GM04504 (cell line): ENCODE measurements at regions not wholly inside any gene's neighbourhood (a gene's known extent, or its start where the extent isn't known, plus 50 kb on each side); places are given as distances from the start of the nearest gene placed in this dataset.

Source experiments
- DNase-seq: peaks from one replicate; pipeline ENCODE4 v3.0.0-alpha.2; 2012; ENCODE audit warnings: low read depth

DNA sequence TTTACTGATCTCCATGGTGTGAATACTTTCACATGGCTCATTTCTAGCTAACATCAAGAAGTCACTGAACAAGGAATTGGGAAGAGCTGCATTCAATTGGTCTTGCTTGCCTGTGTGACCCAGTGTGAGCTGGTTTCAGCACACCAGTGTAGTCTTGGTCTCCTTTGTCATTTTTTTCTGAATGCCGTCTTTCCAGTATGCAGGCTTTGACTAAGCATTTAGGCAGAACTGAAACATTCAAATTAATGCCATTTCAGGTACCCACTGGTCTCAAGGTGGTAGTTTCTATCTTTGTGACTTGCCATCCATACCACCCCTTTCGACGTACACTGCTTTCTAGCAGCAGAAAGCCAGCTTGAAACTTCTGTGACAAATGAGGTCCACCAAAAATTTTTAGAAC is 550.5 kb upstream of the BOD1L1 start:
- DNase-seq: no peak

DNA sequence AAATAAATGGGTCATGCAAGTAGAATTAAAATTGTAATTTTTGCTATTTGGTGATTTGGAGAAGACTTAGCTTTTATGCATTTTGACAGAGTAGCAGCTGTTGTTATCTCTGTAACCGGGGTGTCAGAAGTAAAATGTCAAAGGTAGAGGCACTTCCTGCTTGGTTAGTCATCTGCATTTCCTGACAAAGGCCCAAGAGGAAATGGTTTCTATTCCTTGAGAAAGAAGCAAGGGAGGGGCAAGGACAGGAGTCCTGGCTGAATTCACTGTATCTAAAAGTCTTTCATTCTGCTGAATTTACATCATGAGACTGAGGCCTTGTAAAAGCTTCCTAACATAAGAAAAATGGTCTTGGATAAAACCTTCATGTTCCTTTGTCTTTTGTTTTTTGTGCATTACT is 550.9 kb upstream of the BOD1L1 start:
- no peak for DNase-seq

DNA sequence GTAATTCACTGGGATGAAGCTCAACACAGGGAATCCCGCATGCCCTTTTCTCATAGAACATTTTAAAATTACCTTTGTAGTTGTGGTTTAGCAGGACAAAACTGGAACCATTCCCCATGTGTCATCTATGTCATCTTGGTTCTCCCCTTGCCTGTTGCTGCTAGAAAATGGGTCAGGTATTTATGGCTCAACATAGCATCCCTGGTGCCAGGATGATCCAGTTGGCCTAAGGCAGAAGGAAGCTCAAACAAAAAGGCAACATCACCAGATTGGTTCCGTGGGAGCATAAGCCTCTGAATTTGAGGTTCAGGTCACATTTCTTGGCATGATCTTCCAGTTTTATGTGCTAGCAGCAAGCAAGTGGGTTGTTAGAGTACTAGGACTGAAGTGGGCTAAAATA is 552.6 kb upstream of the BOD1L1 start:
- DNase-seq: no peak

DNA sequence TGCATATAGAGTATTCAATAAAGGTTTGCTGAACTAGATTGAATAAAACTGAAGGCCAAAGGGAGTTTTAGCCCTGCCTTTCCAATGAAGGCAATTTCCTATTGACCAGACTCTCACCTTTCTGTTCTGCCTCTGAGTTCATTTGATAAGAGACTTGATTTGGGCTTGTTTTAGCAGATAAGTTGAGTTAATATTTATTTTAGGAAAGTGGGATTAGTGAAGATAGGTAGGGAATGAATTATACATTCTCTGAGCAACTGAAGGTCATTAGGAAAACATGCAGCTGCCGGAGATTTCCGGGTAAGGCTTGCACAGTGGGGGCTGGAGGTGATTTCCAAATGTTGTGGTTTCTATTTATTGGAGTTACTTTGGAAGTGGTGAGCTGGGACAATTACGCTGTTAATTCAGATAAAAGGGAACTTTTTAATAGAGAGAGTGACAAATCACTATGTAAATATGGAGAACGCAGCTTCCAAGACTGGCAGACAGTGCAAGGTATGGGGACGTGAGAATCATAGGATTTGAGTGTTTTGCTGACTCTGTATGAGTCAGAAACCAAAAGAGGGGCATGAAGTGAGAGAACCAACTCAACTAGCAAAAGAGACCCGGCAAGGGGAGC is 553.6 kb upstream of the BOD1L1 start:
- no peak for DNase-seq

DNA sequence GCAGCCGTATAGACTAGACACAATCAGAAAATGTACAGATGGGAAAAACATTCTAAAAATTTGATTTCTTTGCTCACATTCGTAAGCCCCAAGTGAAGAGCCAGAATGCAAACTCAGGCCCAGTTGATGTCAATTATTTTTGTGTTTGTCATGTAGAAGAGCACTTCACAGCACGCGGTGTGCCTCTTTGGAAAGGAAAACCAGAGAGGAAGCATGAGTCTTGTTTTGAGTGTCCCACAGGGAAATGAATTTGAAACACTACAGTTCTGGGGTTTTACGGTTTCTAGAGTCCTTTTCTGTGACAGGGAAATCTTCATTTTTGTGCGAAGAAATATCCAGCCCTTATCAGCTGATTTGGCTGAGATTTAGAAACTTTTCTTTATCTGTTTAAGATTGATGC is 554.6 kb upstream of the BOD1L1 start:
- no peak for DNase-seq

DNA sequence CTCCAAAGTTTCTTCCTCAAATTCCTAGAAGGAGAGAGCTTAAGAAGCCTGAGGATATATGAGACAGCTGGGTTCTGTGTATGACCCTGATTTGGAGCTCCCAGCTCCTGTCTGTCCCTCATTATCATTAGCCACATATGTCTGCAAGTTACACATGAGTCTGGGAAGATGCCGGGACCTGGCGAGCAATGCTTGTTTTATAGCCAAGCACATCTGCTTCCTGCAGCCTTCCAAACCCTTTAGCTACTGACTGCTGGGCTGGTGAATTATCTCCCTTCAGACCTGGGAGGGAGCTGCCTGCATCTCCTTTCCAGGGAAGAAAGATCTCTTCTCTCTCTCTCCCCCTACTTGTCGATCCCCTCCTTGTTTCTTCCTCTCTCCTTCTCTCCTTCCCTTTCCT is 556.7 kb upstream of the BOD1L1 start:
- DNase-seq: peak; percentile 68

DNA sequence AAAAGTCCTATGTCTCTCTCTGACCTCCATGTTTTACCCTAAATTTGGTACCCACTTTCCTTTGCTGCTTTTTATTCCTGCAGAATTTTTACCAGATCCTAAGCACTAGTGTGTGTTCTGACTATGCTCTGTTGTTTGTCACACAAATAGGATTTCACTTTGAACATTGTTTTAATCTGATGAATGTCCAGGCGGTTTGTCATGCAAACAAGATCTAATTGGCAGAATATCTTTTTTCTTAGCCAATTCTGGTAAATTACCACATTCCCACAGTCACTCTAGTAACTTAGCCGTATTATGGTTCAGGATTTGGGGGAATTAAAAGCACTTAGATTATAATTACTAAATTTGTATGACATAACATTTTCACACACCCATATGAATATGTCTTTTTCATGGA is 557.2 kb upstream of the BOD1L1 start:
- DNase-seq: no peak

DNA sequence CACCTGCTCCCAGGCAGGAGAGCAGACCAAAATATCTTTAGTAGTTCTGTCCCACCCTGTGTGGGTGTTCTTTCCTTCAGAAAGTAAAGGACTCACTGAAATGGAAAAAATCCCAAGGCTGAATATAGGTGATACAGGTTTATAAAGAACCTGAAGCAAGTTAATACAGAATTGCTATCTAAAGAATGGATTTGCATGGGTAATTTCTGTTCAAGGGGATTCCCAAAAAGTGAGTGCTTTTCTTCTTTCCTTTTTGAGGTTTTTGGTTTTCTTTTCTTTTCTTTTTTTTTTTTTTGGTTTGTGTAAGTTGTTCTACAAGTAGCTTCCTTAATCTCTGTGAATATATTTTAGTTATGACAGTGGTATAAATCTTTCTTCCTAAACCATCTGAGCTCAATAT is 560.7 kb upstream of the BOD1L1 start:
- no peak for DNase-seq

DNA sequence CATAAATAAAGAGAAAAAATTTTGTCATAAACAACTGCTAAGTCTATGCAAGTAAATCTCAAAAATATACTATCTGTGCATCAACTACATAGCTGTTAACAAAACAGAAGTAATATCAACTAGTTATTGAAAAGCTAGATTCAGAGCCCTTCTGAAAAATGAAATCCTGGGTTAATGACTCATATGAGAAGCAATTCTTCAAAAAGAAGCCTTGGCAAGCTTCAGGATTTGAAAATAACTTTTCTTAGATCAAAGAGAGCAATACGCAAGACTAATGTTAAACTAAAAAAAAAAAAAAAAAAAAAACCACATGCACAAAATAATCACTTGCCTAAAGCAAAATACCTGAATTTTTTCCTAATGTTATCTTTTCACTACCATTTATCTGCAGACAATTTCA is 566.1 kb upstream of the BOD1L1 start:
- no peak for DNase-seq

DNA sequence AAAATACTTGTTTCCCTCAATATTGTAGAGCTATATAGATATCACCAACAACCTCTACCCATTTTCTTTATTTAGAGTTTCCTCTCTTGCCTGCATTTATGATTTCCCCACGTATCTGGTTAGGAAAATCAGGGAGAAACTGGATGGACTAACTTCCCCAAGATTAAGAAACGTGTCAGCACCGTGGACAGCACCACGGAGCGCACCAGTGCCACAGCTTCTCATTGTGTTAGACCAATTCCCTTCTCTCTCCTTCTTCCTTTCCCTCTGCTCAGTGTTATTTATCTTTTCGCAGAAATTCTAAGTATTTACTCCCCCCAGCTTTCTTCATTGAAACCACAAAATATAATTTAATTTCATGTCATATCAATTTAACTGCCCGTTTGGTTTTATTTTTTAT is 568.6 kb upstream of the BOD1L1 start:
- DNase-seq: peak; percentile 40

DNA sequence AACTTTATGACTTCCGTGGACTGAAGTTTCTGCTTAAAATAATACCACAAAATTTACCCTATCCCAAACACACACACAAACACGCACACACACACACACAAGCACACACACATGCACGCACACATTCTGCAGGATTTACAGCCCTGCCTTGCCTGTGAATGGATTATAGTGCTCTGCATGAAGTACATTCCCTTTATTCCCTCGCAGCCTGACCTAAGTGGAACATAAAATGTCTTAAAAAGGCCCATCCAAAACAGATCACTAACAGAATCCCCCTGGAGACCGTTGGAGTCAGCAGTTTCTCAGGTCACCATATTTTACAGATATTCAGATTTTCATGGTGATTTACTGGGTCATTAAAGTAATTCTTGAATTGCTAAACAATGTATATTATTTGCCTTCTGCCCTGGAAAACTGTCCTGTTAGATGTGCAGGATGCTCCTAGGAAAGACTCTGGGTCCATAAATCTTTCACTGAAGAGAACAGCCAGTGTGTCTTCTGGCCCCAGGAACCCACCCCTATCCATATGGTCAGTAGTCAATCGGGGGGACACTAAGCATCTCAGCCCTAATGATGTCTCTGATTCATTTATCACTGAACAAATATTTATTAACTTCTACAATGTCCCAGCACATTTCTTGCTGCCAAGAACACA is 587.7 kb upstream of the BOD1L1 start:
- DNase-seq: no peak

DNA sequence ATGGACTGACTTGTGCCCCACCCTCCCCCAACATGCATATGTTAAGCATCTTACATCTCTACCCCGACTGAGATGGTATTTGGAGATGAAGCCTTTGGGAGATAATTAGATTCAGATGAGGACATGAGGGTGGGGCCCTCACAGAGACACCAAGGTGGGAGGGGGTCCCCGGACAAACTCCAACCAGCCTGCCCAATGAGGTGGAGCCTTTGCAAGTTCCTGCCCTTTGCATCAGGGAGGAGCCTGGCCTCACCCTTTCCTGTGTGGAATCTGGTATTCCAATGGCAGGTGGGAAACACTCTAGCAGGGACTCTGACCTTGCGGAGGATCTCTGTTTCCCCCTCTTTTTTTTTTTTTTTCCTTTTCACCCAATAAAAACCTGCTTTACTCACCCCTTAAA is 589.9 kb upstream of the BOD1L1 start:
- no peak for DNase-seq

DNA sequence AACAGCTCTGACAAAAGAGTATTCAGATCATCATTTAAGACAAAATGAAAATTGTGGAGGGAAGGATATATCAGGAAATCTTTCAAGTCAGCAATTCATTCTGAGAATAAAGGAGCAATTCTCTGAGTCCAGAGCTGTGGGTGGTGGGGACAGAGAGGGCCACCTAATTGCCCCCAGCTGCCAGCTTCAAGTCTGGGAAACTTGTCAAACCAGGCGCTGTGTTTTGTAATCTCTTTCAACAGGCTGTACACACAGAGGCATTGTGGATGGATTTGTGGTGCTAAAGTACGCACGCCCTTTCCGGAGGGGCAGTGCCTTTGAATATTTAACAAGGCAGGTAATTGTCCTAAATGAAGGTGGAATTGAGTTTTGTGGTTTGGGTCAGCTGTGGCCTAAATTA is 591.1 kb upstream of the BOD1L1 start:
- DNase-seq: no peak

DNA sequence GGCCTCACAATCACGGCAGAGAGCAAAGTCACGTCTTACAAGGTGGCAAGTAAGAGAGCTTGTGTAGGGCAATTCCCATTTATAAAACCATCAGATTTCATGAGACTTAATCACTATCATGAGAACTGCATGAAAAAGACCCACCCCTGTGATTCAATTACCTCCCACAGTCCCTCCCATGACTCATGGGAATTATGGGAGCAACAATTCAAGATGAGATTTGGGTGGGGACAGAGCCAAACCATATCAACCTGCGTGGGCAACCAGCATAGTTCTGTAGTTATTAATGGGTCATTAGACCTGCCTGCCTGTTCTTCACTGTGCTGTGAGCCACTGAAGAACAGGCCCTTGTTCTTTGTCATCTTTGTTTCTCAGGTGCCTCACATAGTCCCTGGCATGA is 593.7 kb upstream of the BOD1L1 start:
- no peak for DNase-seq

DNA sequence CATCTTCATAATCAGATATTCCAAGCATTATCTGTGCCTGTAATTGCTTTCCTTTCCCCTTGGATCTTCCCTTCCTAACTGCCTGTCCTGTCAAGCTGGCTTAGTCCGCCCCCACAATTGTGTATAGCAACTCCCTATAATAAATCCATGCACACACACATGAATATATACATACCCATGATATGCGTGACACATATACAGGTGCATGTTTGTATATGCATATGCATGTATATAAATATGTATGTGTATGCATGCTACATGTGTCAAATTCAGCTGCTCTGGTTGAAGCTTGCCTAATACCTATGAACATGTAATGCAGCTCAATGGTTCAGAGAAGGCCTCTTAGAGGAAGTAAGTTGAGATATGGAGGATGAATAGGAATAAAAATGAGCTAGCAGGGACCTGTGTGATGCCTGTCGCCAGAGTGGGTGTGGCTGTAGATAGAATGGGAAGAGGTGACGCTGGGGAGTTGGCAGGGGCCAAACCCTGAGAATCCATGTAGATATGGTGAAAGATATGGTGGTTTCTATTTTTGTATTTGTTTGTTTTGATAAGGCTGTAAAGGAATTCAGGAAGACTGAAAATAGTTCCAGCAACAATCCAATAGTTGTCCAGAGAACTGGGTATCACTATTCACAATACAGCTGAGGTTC is 595.0 kb upstream of the BOD1L1 start:
- no peak for DNase-seq

DNA sequence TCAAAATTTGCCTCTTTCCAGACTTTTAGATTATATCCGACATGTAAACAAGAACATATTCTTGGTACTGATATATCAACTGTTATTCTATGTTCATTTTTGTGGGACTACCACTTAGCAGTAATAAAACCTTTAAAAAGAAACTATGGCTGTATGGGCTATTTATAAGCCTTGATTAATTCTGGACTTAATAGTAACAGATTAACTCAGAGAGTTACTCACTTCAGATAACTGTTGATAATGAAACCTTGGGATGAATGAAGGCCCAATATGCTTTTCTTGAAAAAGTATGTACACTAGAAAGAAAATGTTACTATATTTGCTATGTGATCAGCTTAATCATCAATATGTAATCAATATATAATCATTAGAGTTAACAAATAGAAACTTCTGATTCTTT is 595.9 kb upstream of the BOD1L1 start:
- DNase-seq: no peak

DNA sequence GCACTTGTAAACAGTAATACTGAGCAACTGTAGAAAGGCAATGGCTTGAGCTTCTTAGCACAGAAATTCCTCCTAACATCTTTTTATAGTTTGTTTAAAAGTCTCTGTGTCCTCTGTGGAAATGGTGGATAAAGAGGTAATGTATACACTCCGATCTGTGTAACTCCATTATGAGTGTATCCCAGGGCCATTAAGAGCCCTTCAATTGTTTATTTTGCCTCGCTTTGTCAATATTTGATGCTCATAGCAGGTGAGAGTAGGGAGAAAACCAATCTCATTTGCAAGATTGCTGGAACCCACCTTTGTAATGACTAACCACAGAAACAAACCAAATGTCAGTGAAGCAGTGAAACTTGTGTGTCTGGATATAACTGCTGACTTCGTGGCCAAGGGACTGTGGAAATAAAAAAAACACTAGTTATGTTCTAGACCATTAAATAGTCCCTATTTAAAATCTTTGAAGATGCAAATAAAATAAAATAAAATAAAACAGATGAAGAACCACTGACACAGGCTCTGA is 598.2 kb upstream of the BOD1L1 start:
- no peak for DNase-seq

DNA sequence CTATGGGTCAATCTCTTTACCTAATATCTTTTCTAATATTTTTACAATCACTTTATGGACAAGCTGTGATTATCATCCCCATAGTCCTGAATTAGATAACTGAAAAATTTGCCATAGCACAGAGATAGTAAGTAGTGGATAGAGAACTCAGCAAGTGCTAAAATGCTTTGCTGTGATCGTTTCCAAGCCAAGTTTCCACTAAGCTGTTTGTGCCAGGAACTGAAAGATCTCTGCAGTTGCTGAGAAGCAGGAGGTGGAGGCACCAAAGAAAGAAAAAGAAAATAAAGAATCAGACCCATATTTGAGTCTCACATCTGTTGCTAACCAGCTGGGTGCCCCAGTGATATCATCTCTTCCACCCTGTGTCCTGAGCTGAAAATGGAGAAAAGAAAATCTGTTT is 605.6 kb upstream of the BOD1L1 start:
- no peak for DNase-seq

DNA sequence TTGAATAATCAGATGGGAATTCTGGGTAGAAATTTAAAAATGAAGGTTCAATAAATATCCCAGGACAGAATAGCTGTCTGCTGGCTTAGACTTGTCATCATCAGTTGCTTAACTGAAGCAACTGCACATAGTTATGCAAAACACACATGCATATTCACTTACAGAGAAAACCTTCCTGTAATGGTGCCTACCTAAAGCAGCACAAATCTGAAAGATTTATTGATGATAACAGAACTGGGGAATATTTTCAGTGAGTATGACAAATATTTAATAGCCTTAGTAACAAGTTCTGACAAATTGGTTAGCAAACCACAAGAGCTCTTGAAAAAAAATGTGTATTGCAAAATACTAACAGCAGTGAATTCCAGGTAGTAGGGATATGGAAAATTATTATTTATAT is 606.8 kb upstream of the BOD1L1 start:
- no peak for DNase-seq

DNA sequence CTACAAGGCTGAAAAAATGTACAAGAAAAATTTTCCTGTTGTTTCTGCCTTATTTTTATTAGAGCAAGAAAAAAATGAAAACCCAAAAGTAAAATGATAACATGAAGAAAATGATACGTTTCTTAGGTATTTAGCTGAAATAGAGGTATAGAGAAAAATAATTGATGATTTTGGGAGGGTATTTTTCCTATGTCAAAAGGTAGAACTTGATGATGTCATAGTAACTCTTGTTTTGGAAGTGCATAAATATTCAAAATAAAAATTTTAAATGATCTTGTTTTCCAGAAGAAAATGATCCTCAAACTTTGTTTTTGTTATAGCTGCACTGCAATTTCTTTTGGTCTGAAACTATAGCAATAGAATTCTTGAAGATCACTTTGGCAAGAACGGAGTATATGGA is 608.8 kb upstream of the BOD1L1 start:
- no peak for DNase-seq

DNA sequence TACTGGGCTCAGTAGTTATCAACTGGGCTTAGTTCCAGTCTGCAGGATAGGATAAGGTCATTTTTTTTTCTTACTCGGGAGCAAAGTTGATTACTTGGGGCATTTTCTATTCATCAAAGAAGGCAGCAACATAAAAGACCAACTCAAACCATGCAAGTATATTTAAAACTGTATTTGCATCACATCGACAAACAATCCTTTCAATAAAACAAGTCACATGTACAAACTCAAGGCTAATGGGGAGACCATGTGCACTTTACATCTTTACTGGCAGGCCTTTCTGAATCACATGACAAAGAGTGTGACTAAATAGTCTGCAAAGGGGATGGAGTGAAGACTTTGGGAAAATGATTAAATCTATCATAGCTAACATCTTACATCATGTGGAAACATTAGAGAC is 610.4 kb upstream of the BOD1L1 start:
- no peak for DNase-seq

DNA sequence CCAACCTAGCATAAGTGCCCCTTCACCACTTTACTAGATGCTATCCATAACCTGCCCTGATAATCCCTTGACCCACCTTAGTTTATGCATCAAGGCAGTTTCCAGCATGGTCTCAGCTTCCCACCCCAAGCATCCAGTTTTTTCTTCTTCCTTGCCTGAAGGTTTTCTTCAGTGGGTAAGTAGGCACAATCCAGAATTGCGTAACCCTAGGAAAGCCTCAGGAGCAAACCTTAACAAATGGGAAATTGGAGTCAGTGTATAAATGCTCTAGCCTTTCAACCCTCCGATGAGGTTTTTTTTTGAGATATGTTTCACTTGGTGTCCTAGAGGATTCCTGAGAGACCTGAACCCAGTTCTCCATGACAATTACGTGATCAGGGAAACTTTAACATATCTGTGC is 614.0 kb upstream of the BOD1L1 start:
- no peak for DNase-seq

DNA sequence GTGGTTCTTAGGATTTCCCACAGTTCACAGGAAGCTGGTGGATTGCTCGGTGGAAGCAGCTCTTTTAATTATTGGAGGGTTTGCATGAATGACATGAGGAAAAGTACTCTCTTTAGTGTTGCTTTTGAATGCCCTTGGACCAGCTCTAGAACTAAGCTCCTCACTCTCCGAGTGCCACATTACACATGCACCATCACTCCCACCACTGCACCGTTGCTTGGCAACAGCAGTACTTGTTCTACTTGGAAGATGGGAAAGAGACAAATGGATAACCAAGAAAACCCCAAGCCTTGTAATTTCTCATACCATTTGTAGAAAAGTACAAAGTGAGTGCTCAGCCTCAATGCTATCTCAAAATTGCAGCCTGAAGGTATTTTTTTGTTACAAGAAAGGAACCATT is 620.2 kb upstream of the BOD1L1 start:
- DNase-seq: no peak

DNA sequence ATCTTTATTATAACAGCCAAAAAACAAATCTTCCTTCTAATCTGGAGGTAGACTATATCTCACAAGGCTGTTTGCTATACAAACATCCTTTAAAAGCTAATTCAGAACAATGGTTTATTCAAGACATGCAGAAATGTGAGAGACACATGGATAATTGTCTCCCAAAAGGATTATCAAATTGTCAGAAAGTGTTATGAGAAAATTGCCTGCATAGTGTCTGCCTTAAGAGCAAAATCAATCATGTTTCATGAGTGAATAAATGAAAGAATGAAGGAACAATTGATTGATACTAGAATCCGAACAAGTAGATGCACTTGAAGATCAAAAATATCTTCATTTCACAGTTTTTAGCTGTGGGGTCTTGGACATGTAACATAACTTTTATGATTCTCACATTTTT is 621.7 kb upstream of the BOD1L1 start:
- no peak for DNase-seq
